DND-41 (cell line): ENCODE measurements at regions not wholly inside any gene's neighbourhood (a gene's known extent, or its start where the extent isn't known, plus 50 kb on each side); places are given as distances from the start of the nearest gene placed in this dataset.

Experiments
- CTCF ChIP-seq: IDR thresholded peaks from 2 replicates; pipeline ENCODE4 v1.5.1; 2012; ENCODE audit warnings: borderline replicate concordance, low read length, moderate library complexity, mild to moderate bottlenecking; ENCODE audit not compliant: poor library complexity, severe bottlenecking; ENCODE audit errors: extremely low read depth
- EZH2 ChIP-seq: IDR thresholded peaks from 3 replicates; pipeline ENCODE4 v1.6.1; 2012; ENCODE audit warnings: borderline replicate concordance, low read depth, mild to moderate bottlenecking, moderate library complexity, low read length, inconsistent platforms; ENCODE audit not compliant: severe bottlenecking

DNA sequence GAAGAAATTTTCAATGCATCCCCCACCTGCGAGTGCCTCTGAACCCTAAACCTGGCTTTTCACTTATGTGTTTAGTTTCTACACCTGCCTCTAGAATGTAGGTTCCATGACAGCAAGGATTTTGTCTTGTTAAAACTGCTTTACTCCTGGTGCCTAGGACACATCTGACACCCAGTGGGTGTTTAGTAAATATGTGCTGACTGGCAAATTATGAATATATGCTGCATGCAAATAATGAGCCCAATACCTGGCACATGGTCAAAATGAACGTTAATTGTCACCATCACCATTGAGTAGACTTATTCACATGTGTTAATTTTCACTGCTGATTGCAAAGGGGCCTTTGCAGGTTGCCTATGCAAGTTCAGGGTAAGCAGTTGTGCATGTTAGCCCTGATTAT is 249.9 kb upstream of the WWC1 start:
- TF ChIP-seq CTCF: no peak
- no peak for TF ChIP-seq EZH2
